HG02852 (cell line): ENCODE measurements at regions not wholly inside any gene's neighbourhood (a gene's known extent, or its start where the extent isn't known, plus 50 kb on each side); places are given as distances from the start of the nearest gene placed in this dataset.
"Not testable (repeated sequence)": the region's sequence is repeated elsewhere in the genome, so short reads cannot be mapped to it uniquely, and the experiment has no call there.

ENCODE experiments used
- ATAC-seq: cut with Tn5 transposase; IDR thresholded peaks from one replicate; pipeline ENCODE4 v1.9.1; 2021; ENCODE audit warnings: mild to moderate bottlenecking, moderate library complexity; ENCODE audit not compliant: unreplicated experiment

GRCh38 chr22:49406879-49407587 lies 420.6 kb downstream of the BRD1 start:
- ATAC-seq, result no peak

DNA sequence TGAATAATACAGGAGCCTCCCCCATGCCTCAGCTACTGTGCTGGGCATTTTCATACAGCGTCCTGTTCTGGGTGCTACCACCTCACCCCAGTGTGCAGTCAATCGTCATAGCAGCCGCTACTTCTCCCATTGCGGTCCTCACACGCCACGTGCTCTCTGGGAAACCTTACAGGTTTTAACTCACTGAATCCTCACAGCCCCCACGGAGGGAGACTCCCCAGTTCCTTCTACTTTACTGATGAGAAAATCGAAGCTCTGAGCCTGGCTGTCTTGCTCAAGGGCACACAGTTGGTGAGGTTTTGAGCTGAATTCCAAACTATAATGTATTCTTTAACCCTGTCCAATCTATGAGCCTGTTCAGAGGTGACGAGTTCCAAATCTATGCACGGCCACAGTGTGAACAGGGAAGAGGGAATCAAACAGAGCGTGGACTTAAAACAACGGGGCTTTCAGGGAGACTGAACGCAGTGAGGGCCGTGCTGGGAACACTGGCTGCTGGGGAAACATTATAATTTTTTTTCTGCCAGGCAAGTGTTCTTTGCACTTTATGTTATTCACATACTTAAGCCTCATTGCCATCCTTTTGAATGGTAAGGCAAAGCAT lies 421.5 kb downstream of the BRD1 start:
- no peak for ATAC-seq

GRCh38 chr22:49405590-49405989 lies 422.1 kb downstream of the BRD1 start:
- ATAC-seq, result no peak

DNA sequence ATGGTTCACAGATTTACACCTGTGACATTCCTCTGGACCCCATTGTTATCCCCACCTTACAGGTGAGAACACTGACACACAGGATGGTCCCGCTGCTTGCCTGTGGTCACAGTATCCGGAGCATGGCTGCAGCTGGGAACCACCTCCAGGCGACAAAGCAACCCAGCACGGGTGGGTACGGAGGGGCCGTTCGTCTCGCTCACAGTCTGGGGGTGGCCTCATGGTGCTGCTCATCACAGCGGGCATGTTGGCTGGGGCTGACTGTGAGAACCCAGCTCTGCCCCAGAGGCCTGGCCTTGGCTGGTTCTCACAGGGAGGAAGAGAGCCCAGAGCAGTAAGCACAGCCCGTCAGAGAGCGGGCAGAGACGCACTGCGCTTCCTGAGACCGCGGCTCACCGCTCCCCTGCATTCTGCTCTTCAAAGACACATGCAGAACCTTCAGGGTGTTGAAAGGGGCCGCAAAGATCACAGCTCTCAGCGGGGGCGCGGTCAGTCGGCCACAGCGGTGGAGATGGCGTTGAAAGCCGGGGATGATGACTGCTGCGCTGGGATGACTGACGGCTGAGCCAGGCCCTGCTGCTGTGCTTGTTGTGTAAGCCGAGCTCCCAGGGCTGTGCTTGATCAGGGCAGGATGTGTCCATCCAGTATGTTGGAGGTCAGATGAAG lies 423.0 kb downstream of the BRD1 start:
- no peak for ATAC-seq

- no peak for ATAC-seq
Measured at GRCh38 chr22:49404020-49404419, 423.7 kb downstream of the BRD1 start.

DNA sequence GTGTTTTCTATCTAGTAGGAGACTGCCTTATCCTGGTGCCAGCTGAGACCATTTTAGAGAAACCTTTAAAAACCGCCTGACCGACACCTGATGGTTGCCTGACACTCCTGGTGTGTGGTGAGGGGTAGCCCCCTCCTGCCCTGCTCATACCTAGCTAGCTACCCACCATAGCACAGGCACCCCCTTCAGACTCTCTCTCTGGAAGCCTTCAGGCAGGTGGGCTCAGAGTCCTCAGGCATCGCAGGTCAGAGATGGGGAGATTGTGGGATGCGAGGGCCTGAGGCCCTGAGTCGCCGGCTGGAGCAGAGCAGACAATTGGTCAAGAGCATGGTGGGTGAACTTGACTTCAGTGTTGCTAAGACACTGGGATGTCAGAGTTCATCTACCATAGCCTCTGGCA lies 424.6 kb downstream of the BRD1 start:
- ATAC-seq, result no peak

- no peak for ATAC-seq
Measured at GRCh38 chr22:49402169-49402568, 425.5 kb downstream of the BRD1 start.

DNA sequence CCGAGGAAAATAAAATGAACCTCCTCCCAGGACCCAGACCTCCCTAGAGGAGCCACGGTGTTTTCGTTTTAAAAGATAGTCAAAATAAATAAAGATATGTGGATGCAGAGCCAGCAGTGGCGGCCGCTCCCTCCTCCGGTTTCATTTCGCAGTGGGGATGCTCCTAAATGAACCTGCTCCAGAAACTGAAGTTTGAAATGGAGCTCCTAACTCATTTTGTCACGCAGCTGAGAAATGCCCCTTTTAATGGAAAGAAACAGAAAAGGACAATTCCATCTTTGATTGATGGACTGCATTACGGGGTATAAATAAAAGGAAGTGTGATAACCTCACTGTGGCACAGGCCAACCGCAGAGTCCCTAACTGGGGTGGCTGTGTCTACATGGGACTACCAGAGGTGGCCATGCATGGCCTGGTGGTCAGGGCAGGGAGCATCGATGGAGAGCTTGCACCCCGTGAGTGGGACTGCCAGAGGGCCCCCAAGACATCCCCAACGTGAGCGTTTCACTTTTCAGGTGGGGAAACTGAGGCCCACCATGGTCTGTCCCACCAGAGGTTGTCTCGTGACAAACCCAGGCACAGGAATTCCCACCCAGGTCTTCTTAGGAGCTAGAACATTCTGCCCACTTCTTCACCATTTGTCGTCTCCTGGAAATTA lies 426.6 kb downstream of the BRD1 start:
- ATAC-seq, result no peak

DNA sequence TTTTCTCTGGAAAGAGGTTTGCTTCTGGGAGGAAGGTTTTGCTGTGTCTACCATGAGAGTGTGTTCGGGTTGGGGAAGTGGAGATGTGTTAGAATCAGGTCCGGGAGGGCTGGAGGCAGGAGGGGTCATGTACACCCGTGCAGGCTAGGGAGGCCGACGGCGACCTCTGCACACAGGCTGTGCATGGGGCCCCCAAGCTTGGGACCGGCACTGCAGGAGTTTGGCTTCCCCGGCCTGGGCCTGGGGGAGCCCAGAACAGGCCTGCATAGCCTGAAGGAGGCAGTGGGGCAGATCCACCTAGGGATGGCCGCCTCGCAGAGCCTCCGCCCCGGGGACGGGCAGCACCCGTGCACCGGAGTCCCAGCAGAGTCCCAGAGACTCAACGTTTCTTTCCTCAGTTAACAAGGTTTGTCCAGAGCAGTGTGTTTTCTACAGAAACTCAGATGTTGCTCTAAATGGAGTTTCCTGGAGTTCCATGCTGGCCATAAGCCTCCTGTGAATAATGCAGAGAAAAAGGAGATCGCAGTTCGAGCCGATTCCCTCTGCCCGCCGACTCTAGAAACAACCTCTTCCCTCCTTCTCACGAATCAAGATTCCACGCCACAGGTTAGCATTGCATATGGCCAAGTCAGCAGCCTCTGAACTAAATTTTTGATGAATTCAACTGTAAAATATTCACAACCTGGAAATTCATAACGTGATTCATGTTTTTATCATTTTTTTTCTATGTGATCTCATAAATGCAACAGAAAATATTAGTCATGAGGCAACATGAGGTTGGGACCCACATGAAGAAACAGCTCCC lies 427.3 kb downstream of the BRD1 start:
- no peak for ATAC-seq

DNA sequence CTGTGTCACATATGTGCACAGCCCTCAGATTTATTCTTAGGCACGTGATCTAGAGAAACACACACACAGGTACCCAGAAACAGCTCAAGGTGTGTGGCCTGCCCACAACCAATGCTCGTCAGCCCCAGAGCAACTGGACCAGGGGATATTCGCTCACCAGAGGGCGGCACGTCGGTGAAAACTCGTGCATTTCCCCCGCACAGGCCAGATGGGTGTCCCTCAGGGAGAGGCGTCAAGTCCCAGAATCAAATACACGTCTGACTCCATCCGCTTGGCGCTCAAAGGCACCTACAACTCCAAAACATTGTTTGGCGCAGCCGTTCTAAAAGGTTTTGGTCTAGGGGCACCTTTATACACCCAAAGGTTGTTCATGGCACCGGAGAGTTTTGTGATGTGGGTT lies 429.0 kb downstream of the BRD1 start:
- no peak for ATAC-seq

- ATAC-seq, result no peak
Measured at GRCh38 chr22:49398115-49398514, 429.6 kb downstream of the BRD1 start.

- ATAC-seq, result no peak
Measured at GRCh38 chr22:49396817-49397216, 430.9 kb downstream of the BRD1 start.

DNA sequence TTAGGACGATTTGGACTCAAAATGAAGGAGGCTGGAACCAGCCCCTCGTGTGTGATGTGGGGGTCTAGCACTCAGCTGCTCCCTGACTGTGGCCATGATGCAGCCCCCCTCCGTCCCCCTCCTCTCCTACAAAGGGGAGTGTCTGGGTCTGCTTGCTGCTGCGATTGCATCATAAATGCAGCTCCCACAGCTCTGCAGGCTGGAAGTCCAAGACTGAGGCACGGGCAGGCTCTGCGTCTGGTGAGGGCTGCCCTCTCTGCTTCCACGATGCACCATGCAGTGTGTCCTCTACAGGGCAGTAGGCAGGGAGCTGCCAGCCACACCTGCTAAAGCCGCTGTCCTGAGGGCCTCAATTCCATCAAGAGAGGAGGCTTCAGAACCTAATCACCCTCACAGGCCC lies 432.1 kb downstream of the BRD1 start:
- ATAC-seq, result no peak

DNA sequence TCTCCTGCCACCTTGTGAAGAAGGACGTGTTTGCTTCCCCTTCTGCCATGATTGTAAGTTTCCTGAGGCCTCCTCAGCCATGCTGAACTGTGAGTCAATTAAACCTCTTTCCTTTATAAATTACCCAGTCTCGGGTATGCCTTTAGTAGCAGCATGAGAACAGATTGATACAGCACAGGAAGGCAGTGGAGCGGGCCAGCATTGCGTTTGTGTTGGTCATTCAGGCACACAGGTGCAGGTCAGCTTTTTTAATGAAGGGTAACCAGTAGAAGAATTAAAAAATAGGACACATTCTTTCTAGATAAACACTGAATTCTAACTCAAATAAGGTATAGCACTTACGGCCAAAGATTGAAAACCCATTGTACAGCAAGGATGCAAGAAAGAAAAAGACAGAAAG lies 432.6 kb downstream of the BRD1 start:
- ATAC-seq, result not testable (repeated sequence)

- no peak for ATAC-seq
Measured at GRCh38 chr22:49394116-49394785, 433.4 kb downstream of the BRD1 start.

DNA sequence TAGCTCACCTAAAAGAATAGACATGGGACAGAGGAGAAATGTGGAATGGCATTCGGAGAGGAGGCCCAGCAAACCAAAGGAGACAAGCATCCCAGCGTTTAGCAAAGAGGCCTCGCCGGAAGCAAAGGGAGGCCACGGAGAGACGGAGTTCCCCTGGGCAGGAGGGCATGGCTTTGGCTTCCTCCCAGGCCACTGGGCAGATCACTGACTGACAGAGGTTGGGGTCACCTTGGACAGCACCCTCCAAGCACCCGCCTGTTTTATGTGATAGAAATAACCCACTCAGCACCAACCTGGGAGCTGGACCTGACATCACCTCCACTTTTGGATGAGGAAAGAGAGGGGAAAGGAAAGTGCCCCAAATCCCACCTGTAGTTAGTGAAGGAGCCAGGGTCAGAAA lies 434.1 kb downstream of the BRD1 start:
- no peak for ATAC-seq

DNA sequence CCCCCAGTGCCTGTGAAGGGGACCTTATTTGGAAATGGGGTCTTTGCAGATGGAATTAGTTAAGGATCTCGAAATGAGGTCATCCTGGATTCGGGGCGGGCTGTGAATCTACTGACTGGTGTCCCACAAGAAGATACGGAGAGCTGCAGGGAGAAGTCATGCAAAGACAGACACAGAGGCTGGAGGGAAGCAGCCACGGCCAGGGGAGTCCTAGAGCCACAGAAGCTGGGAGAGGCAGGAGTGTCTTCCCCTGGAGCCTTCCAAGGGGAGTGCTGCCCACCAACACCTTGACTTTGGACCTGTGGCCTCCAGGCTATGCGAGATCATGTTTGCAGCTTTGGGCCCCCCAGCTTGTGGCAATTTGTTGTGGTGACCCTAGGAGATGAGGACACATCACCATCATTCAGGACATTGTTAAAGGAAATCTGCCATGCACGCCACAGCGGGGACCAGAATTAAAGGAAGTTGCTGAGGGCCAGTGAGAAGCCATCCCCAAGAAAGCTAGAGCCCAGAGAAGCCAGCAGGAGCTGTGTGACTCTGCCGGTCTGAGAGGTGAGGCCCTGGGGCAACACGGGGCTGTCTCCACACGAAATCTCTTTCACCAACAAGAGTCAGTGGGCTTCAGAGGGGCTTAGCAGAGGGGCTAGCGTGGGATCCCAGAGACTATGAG lies 434.7 kb downstream of the BRD1 start:
- ATAC-seq, result no peak

DNA sequence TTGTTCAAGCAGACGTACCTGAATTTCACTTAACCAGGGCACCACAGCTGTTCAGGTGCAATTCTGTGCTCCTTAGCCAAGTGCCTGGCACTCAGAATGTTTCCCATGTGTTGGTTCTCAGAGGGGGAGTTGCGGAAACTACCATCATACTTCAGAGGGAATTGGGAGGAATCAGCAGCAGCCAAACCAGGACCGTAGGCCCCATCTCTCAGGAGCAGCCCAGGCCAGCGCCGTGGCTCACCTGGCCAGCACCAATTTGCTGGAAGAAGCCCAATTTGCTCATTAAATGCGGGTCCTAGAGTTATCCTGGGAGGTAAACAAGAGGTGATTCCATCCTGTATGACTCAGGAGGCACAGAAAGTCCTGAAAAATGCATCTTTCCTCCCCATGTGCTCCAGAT lies 435.4 kb downstream of the BRD1 start:
- no peak for ATAC-seq

DNA sequence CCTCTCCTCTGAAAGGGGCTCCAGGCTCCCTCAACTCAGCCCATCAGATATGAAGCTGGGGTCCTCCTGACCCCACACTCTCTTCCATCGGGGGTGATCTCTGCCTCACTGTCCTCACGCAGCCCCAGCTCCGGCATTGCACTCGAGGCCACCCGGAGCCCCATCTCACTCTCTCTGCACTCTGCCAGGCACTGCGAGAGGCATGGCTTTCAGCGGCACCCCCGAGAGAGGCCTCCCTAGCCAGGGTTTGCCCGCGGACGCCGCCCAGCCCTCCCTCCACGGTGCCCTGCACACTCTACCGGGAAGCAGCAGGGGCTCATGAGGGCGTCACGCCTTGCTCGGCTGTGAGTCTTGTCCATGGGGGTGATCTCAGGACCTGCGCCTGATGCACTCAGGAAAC lies 436.2 kb downstream of the BRD1 start:
- ATAC-seq, result no peak

DNA sequence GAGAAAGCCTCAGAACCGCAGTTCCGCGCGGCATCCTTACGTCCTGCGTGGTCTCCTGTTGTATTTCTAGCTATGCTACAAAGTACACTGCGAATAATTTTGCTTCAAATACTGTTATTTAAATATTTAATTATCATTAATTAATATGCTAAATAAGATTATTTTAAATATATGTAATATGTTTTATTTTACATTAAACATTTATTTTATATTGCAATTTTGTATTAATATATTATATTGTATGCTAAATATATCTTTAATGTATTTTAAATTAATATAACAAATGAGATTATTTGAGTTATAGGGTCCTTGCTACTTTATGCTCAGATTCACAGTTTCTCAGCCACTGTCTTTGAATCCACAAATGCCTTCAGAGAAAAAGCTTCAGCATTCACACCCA lies 436.7 kb downstream of the BRD1 start:
- ATAC-seq, result no peak
